Fibroblast of skin of right quadriceps (primary cell): ENCODE measurements at regions not wholly inside any gene's neighbourhood (a gene's known extent, or its start where the extent isn't known, plus 50 kb on each side); places are given as distances from the start of the nearest gene placed in this dataset.
"Not testable (repeated sequence)": the region's sequence is repeated elsewhere in the genome, so short reads cannot be mapped to it uniquely, and the experiment has no call there.

Experiments used
- DNase-seq: peaks from one replicate; pipeline ENCODE4 v3.0.0-alpha.2; 2013

- no peak for DNase-seq
These were observed 621.2 kb upstream of the CDH5 start for GRCh38 chr16:65745201-65745708.

GRCh38 chr16:65744401-65744800 lies 622.1 kb upstream of the CDH5 start:
- no peak for DNase-seq

GRCh38 chr16:65743558-65743957 lies 621.7 kb upstream of the CDH11 start:
- no peak for DNase-seq

GRCh38 chr16:65740711-65741110 lies 618.8 kb upstream of the CDH11 start:
- peak; percentile 15 for DNase-seq

- DNase-seq = no peak
These were observed 617.7 kb upstream of the CDH11 start for GRCh38 chr16:65739518-65739917.

- no peak for DNase-seq
These were observed 616.0 kb upstream of the CDH11 start for GRCh38 chr16:65737831-65738230.

- DNase-seq = not testable (repeated sequence)
These were observed 613.8 kb upstream of the CDH11 start for GRCh38 chr16:65735615-65736014.

GRCh38 chr16:65733721-65734120 lies 611.9 kb upstream of the CDH11 start:
- no peak for DNase-seq

GRCh38 chr16:65731833-65732232 lies 610.0 kb upstream of the CDH11 start:
- peak; percentile 35 for DNase-seq

GRCh38 chr16:65728652-65729051 lies 606.8 kb upstream of the CDH11 start:
- DNase-seq = no peak

GRCh38 chr16:65728167-65728566 lies 606.3 kb upstream of the CDH11 start:
- no peak for DNase-seq

- no peak for DNase-seq
These were observed 605.8 kb upstream of the CDH11 start for GRCh38 chr16:65727534-65728137.

GRCh38 chr16:65725156-65725845 lies 603.4 kb upstream of the CDH11 start:
- DNase-seq = peak; percentile 43

- no peak for DNase-seq
These were observed 600.6 kb upstream of the CDH11 start for GRCh38 chr16:65722429-65722828.

GRCh38 chr16:65717846-65718245 lies 596.0 kb upstream of the CDH11 start:
- DNase-seq = no peak

GRCh38 chr16:65716737-65717700 lies 595.2 kb upstream of the CDH11 start:
- DNase-seq = peak; percentile 51

- DNase-seq = peak; percentile 18
These were observed 591.4 kb upstream of the CDH11 start for GRCh38 chr16:65713181-65713808.

GRCh38 chr16:65710107-65710506 lies 588.2 kb upstream of the CDH11 start:
- no peak for DNase-seq

GRCh38 chr16:65704866-65705265 lies 583.0 kb upstream of the CDH11 start:
- DNase-seq = no peak

GRCh38 chr16:65702707-65703402 lies 581.0 kb upstream of the CDH11 start:
- no peak for DNase-seq

GRCh38 chr16:65700596-65700995 lies 578.7 kb upstream of the CDH11 start:
- DNase-seq = peak; percentile 40

- peak; percentile 70 for DNase-seq
These were observed 577.0 kb upstream of the CDH11 start for GRCh38 chr16:65698791-65699321.
